ENCODE measurements at regions not wholly inside any gene's neighbourhood (a gene's known extent, or its start where the extent isn't known, plus 50 kb on each side); places are given as distances from the start of the nearest gene placed in this dataset.

DNA sequence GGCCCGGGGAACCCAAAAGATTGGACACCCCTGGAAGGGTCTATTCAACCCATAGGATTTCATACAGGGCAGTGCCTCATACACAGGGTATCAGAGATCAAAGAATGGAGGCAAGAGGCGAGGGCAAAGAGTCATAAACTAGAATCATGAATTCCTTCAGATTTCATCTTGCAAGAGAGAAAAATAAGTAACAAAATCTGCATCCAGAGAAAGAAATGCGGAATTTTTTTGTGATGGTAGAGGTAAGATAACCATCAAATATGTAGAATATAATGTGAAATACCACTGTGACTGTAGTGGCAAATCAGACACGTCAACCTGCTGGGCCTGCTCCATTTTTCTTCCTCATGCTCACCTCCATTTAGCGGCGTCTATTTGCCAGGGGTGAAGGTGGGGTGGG is 143.6 kb downstream of the SNX18 start:
- CTCF ChIA-PET: no interaction called here

DNA sequence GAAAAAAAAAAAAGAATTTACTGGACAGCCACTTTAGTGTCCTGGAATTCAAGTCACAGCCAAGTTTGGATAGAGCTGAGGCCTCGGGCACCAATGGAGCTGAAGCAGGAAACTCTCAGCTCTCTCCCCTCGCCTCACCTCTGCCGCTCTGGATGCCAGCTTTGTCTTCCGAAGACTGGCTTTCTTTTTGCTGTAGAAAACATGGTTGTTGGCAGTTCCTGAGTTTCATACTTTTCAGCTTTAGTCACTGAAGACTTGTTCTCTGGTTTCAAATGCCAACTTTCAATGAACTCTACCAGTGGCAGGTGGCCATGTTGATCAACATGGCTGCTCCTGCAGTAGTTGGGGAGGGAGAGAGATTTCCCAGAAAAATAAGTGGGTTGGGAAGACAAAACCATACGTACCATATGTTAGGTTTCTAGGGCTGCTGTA is 142.2 kb downstream of the SNX18 start:
- ChIA-PET POLR2A (no interaction called here), CTCF (interaction anchor here (0.6 to 3.0 kb wide), 3 partner anchors 14 to 1412 kb away, joined by 3 to 7 read pairs (median 3); partner anchors contain the start of gene SNX18)
- no peak for TF ChIP-seq CTCF (IDR thresholded peaks at IDR 0.05; ENCODE audit: insufficient read depth, low read depth, low read length)
- Histone ChIP-seq H3K36me3 (ENCODE audit: control insufficient read depth, insufficient read depth, low read length) (no peaks in the 10 kb centered on the region), H3K4me3 (ENCODE audit: low read depth, low read length) (no peak overlapping the region), H3K27me3 (ENCODE audit: control insufficient read depth, insufficient read depth, low read length) (no peaks in the 10 kb centered on the region)
- DNase-seq (ENCODE audit: low read depth): no peak

More for the DNA sequence above, 143.6 kb downstream of the SNX18 start:
- POLR2A ChIA-PET: no interaction called here
- no peak for TF ChIP-seq CTCF (IDR thresholded peaks at IDR 0.05; ENCODE audit: insufficient read depth, low read depth, low read length)
- DNase-seq (ENCODE audit: low read depth): no peak
- Histone ChIP-seq H3K4me3 (ENCODE audit: low read depth, low read length) (no peak overlapping the region), H3K27me3 (ENCODE audit: control insufficient read depth, insufficient read depth, low read length) (no peaks in the 10 kb centered on the region), H3K36me3 (ENCODE audit: control insufficient read depth, insufficient read depth, low read length) (no peaks in the 10 kb centered on the region)

DNA sequence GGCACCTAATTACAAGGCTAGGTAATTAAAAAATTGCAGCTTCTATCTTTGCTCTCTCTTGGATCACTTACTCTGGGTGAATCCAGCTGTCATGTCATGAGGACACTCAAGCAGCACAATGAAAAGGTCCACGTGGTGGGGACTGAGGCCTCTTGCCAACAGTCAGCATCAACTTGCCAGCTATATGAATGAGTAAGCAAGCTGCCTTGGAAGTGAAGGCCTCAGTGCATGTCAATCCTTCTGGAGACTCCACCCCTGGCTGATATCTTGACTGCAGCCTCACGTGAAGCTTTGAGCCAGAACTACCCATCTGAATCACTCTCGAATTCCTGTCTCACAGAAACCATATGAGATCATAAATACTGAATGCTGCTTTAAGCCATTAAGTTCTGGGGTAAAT is 140.5 kb downstream of the SNX18 start:
- no peaks in the 10 kb centered on the region for H3K36me3 ChIP-seq (ENCODE audit: control insufficient read depth, insufficient read depth, low read length)
- no peak for DNase-seq (ENCODE audit: low read depth)
- ChIA-PET CTCF (interaction anchor here (3.0 kb wide), 1 partner anchor 12 kb away, joined by 7 read pairs; no protein-coding TSS in a partner anchor), POLR2A (interaction anchor here (0.7 kb wide), 1 partner anchor 39 kb away, joined by 3 read pairs; no protein-coding TSS in a partner anchor)
- H3K4me3 ChIP-seq (ENCODE audit: low read depth, low read length): no peak overlapping the region
- no peak for TF ChIP-seq CTCF (IDR thresholded peaks at IDR 0.05; ENCODE audit: insufficient read depth, low read depth, low read length)
- no peaks in the 10 kb centered on the region for H3K27me3 ChIP-seq (ENCODE audit: control insufficient read depth, insufficient read depth, low read length)

DNA sequence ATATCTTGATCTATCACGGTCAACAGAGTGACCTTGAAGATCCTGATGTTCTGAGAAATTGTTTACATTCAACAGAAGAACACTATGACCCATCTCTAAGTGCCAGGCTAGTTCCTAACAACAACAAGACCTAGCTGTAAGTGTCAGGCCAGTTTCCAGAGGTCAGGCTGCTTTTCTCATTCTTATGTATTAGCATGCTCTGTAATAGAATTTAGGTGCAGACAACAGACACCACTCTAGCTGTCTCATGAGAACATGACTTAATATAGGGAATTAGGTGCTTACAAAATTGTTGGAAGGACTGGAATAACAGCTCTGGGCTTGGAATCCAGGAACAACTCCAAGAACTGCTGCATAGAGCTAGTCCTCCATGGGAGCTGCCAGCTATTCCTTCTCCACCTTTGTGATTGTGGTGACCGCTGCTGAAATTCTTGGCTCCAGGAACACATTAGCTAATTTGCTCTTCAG is 138.7 kb downstream of the SNX18 start:
- CTCF ChIA-PET: interaction anchor here (0.6 kb wide), 1 partner anchor 536 kb away, joined by 3 read pairs; no protein-coding TSS in a partner anchor
- Histone ChIP-seq H3K27me3 (ENCODE audit: control insufficient read depth, insufficient read depth, low read length) (no peaks in the 10 kb centered on the region), H3K36me3 (ENCODE audit: control insufficient read depth, insufficient read depth, low read length) (no peaks in the 10 kb centered on the region), H3K4me3 (ENCODE audit: low read depth, low read length) (no peak overlapping the region)
- TF ChIP-seq CTCF (IDR thresholded peaks at IDR 0.05; ENCODE audit: insufficient read depth, low read depth, low read length): no peak
- DNase-seq (ENCODE audit: low read depth): no peak
- POLR2A ChIA-PET: no interaction called here

DNA sequence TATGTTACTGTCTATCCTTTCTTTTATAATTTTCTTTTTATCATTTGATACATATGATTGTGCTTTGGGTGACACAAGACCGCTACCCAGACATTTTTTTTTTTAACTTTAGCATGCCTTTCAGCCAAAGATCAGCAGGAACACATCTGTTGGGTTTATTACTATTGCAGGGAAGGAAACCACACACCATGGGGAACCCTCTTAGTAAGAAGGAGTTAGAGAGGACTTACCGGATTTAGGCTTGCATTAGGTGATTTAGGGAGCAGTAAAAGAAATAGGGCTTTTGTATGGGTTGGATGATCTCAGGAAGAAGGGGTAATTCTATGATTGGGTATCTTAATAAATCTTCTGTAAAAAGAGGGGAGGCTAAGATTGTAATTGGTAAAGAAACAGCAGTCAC is 138.2 kb downstream of the SNX18 start:
- CTCF ChIA-PET: interaction anchor here (0.6 kb wide), 1 partner anchor 537 kb away, joined by 3 read pairs; no protein-coding TSS in a partner anchor
- POLR2A ChIA-PET: no interaction called here
- no peak for DNase-seq (ENCODE audit: low read depth)
- Histone ChIP-seq H3K27me3 (ENCODE audit: control insufficient read depth, insufficient read depth, low read length) (no peaks in the 10 kb centered on the region), H3K36me3 (ENCODE audit: control insufficient read depth, insufficient read depth, low read length) (no peaks in the 10 kb centered on the region), H3K4me3 (ENCODE audit: low read depth, low read length) (no peak overlapping the region)
- TF ChIP-seq CTCF (IDR thresholded peaks at IDR 0.05; ENCODE audit: insufficient read depth, low read depth, low read length): no peak
